HL-60/S4 treated with phorbol 12-myristate 13-acetate at 8.2 ng/mL for 4 days and 3 days (cell line): ENCODE measurements at regions not wholly inside any gene's neighbourhood (a gene's known extent, or its start where the extent isn't known, plus 50 kb on each side); places are given as distances from the start of the nearest gene placed in this dataset.

Experiments used
- in situ Hi-C: fragments of 300-500 bp; cut with MboI; formaldehyde crosslinking; loops from 2 replicates; pipeline ENCODE4 v1.15.0; 2022; ENCODE audit warnings: low sequenced_read_pairs

GRCh38 chr2:106624787-106625380, 137.7 kb downstream of the CD8B2 start:
- in situ Hi-C loops = no loop called here

DNA sequence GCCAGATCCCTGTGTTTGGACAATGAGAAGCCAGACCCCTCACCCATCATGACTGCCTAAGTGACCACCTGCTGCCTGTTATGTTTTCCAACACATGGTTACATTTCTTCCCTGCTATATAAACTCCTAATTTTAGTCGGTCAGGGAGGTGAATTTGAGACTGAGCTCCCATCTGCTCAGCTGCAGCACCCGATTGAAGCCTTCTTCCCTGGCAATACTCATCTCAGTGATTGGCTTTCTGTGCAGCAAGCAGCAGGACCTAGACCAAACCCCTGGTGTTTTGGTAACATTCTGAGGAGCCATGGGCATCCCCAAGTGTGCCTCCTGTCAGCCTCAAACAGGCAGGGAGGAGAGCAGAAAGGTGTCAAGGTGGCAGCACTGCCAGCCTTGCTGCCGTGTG, 141.2 kb downstream of the CD8B2 start:
- in situ Hi-C loops = no loop called here

- in situ Hi-C loops = no loop called here
Measured at GRCh38 chr2:106629981-106630380, 142.8 kb downstream of the CD8B2 start.

DNA sequence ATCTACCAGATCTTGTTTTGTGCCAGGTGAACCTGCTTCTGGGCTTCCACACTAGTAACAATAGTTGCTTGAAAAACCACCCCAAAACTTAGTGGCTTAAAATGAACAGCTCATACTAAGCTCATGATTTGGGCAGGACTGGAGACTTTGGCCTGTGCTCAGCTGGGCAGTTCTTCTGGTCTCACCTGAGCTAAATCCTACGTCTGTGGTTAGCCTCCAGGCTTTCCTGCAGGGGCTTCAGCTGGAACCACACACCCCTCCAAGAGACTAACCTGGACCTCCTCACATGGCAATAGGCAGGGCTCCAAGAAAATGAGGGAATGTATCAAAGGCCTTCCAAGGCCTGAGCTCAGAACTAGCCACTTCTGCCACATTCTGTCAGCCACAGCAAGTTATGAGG, 144.1 kb downstream of the CD8B2 start:
- in situ Hi-C loops = no loop called here

DNA sequence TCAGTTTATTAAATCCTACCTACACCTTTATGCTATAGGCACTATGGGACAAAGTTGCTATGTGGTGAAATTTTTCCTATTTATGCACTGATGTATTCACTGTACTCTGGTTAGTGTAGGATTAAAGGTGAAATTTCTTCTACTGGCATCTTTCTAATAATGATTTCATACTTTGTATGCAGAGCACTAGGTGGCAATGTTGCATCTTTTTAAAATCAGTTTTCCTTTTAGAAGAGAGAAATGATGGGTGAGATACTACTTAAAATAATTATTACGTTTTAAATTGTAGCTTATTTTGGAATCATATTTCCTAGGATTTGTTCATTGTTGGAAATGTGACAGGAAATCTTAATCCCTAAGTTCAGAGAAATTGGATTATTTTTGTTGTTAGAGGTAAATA, 150.9 kb downstream of the CD8B2 start:
- in situ Hi-C loops = no loop called here

DNA sequence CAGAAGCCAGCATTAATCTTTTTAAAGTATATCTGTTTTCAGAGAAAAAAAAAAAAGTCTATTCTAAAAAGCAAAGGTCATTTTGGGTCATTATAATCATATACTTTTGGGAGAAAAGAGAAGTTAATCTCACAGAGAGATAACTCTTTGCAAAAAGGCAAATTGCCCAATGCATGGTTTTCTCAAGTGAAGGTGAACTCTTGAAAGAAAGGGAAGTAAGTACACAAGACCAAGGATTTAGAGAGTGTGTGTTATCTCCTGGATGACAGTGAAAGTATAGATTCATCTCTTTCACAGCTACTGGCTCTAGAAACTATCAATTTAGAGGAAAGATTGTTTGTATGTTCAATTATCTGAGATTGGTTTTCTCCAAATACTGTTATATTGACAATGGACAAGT, 151.4 kb downstream of the CD8B2 start:
- in situ Hi-C loops = no loop called here

- in situ Hi-C loops = no loop called here
Measured at GRCh38 chr2:106642679-106643078, 155.5 kb downstream of the CD8B2 start.

- in situ Hi-C loops = no loop called here
Measured at GRCh38 chr2:106644623-106645022, 157.5 kb downstream of the CD8B2 start.

DNA sequence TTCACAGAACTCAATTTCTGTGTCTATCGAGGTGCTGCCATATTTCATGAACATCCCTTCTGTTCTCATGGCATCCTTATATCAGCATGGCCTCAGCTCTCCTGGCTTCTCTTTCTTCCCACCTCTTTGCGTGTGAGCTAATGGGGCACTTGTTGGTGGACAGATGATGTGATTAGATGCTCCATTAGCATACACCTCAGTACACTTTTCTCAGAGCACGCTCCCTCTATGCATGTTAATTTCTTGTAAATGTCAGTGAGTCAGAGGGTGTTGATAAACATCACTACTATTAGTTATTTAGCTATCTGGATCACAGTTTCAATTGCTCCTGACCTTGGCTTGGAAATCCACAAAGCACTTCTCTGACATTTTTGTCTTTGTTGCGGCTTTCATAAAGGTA, 159.4 kb downstream of the CD8B2 start:
- in situ Hi-C loops = no loop called here

- in situ Hi-C loops = no loop called here
Measured at GRCh38 chr2:106649306-106649705, 162.1 kb downstream of the CD8B2 start.

DNA sequence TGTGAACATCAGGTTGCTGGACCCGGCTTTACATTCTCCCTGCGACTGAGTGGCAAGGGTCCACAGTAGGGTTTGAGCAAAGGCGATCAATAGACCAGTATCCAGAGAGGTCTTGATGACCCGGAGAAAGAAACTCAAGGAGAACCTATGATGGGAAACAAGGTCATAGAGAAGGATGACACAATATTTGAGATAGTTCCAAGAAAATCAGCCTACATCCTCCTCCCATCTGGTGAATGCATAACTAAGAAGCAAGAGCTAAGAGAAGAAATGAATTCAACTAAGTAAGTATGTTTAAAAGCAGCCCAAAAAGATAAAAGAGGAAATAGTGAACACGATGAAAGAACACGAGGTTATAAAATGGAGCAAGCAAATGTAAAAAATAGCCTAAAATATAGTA, 166.3 kb downstream of the CD8B2 start:
- in situ Hi-C loops = no loop called here

DNA sequence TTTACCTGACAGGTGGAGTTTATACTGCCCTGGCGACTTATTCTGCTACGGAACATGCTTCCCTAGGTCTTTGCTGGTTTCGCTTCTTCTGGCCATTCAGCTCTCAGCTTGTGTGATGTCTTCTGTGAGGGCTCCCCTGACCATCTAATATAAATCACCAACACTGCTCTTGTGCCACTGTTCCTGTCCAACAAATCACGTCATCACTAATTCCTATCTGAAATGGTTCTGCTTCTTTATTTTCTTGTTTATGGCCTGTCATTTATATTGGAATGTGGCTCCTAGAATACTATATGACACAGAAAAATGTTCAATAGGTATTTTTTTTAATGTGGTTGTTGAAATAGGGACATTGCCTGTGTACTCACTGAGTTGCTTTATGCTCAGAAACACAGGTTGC, 171.5 kb downstream of the CD8B2 start:
- in situ Hi-C loops = no loop called here

DNA sequence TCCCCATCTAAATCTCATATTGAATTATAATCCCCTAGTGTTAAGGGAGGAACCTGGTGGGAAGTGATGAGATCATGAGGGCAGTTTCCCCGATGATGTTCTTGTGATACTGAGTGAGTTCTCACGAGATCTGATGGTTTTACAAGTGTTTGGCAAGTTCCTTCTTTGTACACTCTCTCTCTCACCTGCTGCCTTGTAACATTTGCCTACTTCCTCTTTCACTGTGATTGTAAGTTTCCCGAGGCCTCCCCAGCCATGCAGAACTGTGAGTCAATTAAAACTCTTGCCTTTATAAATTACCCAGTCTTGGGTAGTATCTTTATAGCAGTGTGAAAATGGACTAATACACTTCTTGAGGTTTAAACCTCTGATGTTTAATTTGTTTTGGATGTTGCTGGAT, 177.5 kb downstream of the CD8B2 start:
- in situ Hi-C loops = no loop called here

- in situ Hi-C loops = no loop called here
Measured at GRCh38 chr2:106667478-106668070, 180.4 kb downstream of the CD8B2 start.

DNA sequence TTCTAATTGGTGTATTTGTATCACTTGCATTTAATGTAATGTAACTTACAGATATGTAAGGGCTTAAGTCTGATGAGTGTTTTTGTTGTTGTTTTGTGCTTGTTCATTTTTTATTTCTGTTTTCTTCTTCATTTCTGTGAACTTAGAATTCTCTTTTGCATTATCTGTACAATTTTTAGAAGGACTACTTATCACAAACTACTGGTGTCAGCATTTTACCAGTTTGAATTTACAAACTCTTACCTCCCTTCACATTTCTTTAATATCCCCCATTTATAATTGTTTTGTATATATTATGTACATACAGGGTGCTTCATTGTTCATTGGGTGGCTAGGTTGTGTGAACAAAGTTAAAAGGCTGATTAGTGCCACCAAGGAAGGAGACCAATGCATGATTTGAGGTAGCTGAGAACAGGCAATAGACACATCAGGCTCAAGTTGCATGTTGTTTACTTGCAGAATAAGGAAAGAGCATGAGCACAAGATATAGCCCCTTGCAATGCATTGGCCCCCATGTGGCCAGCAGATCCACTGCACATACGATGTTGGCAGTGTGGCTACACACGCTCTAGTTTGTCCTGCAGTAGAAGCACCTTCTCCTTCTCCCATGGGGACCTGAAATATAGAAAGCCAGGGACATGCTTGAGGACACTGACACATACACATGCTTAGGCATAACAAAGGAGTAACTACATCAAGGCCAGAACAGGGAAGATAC, 198.2 kb downstream of the CD8B2 start:
- in situ Hi-C loops = no loop called here

DNA sequence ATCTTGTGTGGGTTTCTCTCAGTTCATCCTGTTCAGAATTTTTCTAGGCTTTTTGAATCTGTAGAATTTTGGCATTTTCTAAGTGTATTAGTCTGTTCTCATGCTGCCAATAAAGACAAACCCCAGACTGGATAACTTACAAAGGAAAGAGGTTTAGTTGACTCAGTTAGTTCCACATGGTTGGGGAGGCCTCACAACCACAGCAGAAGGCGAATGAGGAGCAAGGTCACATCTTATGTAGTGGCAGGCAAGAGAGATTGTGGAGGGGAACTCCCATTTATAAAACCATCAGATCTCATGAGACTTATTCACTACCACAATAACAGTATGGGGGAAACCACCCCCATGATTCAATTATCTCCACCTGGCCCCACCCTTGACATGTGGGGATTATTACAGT, 199.2 kb downstream of the ST6GAL2 start:
- in situ Hi-C loops = no loop called here

GRCh38 chr2:106694964-106695470, 190.9 kb downstream of the ST6GAL2 start:
- in situ Hi-C loops = no loop called here

DNA sequence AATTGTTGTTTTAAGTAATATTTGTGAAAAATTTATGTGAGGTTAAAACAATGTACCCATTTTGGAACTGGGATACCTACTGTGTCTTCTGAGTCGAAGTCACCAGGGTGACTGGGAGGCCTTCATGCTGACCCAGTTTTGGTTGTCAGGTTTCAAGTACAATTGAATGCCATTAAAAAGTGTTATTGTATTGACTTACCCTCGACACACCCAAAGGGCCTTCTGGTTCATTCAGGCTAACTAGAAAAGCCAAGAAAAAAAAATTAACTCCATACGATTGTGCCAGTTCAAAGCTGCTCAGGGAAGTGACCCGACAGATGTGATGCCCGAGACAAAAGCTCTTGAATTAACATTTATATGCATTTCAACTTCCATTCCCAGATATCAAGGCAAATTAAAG, 190.0 kb downstream of the ST6GAL2 start:
- in situ Hi-C loops = no loop called here

GRCh38 chr2:106700616-106701015, 185.4 kb downstream of the ST6GAL2 start:
- in situ Hi-C loops = no loop called here

GRCh38 chr2:106701203-106702022, 184.6 kb downstream of the ST6GAL2 start:
- in situ Hi-C loops = no loop called here

DNA sequence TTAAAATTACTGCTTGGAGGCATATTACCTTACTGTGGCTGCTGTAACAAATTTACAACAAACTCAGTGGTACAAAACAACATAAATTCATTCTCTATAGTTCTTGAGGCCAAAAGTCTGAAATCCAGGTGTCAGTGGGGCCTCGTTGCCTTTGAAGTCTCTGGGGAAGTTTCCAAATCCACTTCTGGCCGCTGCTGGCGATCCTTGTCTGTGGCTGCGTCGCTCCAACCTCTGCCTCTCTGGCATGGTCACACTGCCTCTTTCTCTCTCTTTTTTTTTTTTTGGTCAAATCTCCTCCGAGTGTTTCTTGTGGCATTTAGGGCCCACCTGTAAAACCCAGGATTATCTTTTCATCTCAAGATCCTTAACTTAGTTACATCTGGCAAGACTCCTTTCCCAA, 182.8 kb downstream of the ST6GAL2 start:
- in situ Hi-C loops = no loop called here
